Heart left ventricle (tissue), 13 donors: ENCODE measurements at regions not wholly inside any gene's neighbourhood (a gene's known extent, or its start where the extent isn't known, plus 50 kb on each side); places are given as distances from the start of the nearest gene placed in this dataset.

Experiments
- POLR2A ChIP-seq, 2 donors: fragments of 450-650 bp; IDR thresholded peaks; one replicate each; pipeline ENCODE4 v1.6.1; 2017; ENCODE audit warnings: antibody characterized with exemption in 2 of 2, mild to moderate bottlenecking in 2 of 2, moderate library complexity in 2 of 2
- TF ChIP-seq, protein P1 (sequence below), 12 donors: fragments of 200-600 bp; sonication (generic) in 4 of 12; IDR thresholded peaks; one replicate each; pipeline versions ENCODE4 v1.5.0 to v1.8.0; 2018 to 2022; ENCODE audit warnings: antibody characterized with exemption in 12 of 12, mild to moderate bottlenecking in 5 of 12
- donor health status: ischemic (EF 13 %, LVEDD 7.1; RV severe dilation, severe dysfunction).
- donor health status: DM: no; HTN: yes; CAD: no.
- donor health status: DM: no; HTN: no; CAD: no.
- donor health status: ischemic (EF 25% LVEDD 6.9; RV normal size, moderate dysfunction).
- donor health status: ischemic (EF 25% LVEDD 5.7; RV mildly dilated, moderate dysfunction).
- donor health status: ischemic (EF 35%, LVEDD 5.7; RV mildly dilated, moderate dysfunction).
- donor health status: nonischemic (EF 11% LVEDD 7.7; RV severe dilation, severe dysfunction).
- donor health status: DM: yes; HTN: yes; CAD: no.
- donor health status: PGD.
- donor health status: ischemic (EF 29% LVEDD 5.4; RV normal size, mild dysfunction).
- donor health status: nonischemic (EF 23%, LVEDD 6.1; RV moderate dilation, normal function).

DNA sequence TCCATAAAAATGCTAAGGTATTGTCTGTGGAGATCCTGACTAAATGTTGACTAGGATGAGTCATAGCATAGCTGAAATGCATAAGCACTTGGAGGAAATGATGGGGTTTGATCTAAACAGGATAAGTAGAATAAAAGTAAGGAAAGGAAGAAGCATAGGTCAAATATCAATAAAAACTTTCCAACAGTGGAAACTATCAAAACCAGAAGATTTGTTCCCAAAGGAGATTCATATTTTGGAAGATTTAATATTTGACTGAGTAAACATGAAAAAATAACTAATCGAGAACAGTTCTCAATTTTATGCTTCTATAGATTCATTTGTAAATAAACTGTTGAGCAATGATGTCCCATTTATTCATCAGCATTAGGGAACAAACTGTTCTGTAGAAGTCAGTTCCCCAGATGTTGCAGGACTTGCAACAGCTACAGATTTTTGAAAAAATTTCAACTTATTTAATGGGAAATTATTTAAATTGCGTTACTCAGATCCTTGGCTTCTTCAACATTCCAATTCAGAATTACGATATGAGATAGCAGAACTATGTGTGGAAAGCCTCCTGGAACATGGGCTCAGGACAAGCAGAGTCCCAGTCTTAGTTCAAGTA, 133.7 kb upstream of the TBX18 start:
- TF ChIP-seq, protein P1, sequence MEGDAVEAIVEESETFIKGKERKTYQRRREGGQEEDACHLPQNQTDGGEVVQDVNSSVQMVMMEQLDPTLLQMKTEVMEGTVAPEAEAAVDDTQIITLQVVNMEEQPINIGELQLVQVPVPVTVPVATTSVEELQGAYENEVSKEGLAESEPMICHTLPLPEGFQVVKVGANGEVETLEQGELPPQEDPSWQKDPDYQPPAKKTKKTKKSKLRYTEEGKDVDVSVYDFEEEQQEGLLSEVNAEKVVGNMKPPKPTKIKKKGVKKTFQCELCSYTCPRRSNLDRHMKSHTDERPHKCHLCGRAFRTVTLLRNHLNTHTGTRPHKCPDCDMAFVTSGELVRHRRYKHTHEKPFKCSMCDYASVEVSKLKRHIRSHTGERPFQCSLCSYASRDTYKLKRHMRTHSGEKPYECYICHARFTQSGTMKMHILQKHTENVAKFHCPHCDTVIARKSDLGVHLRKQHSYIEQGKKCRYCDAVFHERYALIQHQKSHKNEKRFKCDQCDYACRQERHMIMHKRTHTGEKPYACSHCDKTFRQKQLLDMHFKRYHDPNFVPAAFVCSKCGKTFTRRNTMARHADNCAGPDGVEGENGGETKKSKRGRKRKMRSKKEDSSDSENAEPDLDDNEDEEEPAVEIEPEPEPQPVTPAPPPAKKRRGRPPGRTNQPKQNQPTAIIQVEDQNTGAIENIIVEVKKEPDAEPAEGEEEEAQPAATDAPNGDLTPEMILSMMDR (IDR thresholded peaks at IDR 0.05): no peak
- TF ChIP-seq POLR2A (IDR thresholded peaks at IDR 0.05): no peak
